ENCODE measurements at regions not wholly inside any gene's neighbourhood (a gene's known extent, or its start where the extent isn't known, plus 50 kb on each side); places are given as distances from the start of the nearest gene placed in this dataset.

DNA sequence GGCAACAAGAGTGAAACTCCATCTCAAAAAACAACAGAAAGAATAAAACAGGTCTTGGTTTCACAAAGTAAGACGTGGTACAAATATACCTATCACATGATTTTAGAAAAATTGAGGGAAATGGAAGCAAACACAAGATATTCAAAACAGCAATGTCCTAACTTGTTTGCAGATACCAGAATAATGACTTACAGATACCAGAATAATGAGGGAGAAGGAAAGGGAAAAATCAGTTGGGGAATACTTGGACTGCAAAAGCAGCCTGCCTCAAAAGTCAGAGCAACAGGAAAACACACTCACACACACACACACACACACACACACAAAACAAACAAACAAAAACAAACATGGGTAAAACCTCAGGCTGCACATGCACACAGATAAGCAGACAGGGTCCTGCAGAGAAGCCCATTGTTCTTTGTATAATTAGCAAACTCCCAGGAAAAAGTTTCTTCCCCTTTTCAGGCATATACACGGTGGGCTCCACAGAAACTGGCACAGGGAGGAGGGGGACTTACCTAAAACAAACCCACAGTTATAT is 65.7 kb upstream of the CAPRIN2 start:
- ChIA-PET CTCF (interaction anchor here (0.7 kb wide), 1 partner anchor 802 kb away, joined by 3 read pairs; no protein-coding TSS in a partner anchor), POLR2A (ENCODE audit: low non-redundant PET) (no interaction called here)
- DNase-seq (ENCODE audit: low spot score), result no peak
- no peak for TF ChIP-seq CTCF (conservative IDR thresholded peaks at IDR 0.05; ENCODE audit: low read depth)
- no peak overlapping the region for H3K27ac ChIP-seq

GRCh38 chr12:30818562-30818961 is 63.8 kb upstream of the CAPRIN2 start:
- no peak for DNase-seq (ENCODE audit: low spot score)
- no peak for TF ChIP-seq CTCF (conservative IDR thresholded peaks at IDR 0.05; ENCODE audit: low read depth)
- no peak overlapping the region for H3K27ac ChIP-seq
- POLR2A ChIA-PET (ENCODE audit: low non-redundant PET), result no interaction called here
- CTCF ChIA-PET, result interaction anchor here (0.7 kb wide), 1 partner anchor 684 kb away, joined by 5 read pairs; no protein-coding TSS in a partner anchor

- H3K27ac ChIP-seq, result no peak overlapping the region
- ChIA-PET POLR2A (ENCODE audit: low non-redundant PET) (no interaction called here), CTCF (no interaction called here)
- DNase-seq (ENCODE audit: low spot score), result no peak
- no peak for TF ChIP-seq CTCF (conservative IDR thresholded peaks at IDR 0.05; ENCODE audit: low read depth)
Observed at GRCh38 chr12:30816742-30817465, 62.2 kb upstream of the CAPRIN2 start.

GRCh38 chr12:30814295-30814655 is 59.5 kb upstream of the CAPRIN2 start:
- DNase-seq (ENCODE audit: low spot score), result no peak
- ChIA-PET POLR2A (ENCODE audit: low non-redundant PET) (no interaction called here), CTCF (no interaction called here)
- no peak for TF ChIP-seq CTCF (conservative IDR thresholded peaks at IDR 0.05; ENCODE audit: low read depth)
- H3K27ac ChIP-seq, result no peak overlapping the region

DNA sequence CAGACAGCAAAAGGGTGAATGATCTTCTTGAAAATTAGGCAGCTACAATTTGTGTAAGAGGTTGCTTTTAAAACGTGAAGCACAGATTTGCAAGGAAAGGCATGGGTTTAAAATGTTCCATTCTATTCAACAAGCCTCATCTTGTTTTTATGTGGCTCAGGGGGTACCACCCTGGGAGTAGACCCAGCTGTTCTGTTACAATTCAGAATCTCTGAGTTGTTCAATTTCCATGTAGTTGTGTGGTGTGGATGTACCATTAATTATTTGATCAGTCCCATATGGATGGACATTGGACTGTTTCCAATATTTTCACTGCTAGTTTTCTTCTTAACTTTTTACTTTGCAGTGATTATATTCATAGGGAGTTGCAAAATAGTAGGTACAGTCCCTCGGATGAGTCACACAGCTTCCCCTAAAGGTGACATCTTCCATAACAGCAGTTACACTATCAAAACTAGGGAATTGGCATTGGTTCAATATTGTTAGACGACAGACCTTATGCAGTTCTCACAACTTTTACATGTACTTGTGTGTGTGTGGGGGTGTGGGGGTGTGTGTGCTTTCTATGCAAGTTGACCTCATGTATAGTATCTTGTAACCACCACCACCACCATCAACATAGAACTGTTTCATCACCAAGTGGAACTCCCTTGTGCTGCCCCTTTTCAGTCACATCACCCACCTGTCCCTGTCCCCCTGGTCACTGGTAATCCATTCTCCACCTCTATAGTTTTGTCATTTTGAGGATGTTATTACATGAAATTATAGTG is 59.0 kb upstream of the CAPRIN2 start:
- no peak for TF ChIP-seq CTCF (conservative IDR thresholded peaks at IDR 0.05; ENCODE audit: low read depth)
- POLR2A ChIA-PET (ENCODE audit: low non-redundant PET), result no interaction called here

GRCh38 chr12:30811966-30812365 is 57.2 kb upstream of the CAPRIN2 start:
- DNase-seq (ENCODE audit: low spot score), result no peak
- no peak for TF ChIP-seq CTCF (conservative IDR thresholded peaks at IDR 0.05; ENCODE audit: low read depth)
- ChIA-PET CTCF (no interaction called here), POLR2A (ENCODE audit: low non-redundant PET) (no interaction called here)
- no peak overlapping the region for H3K27ac ChIP-seq

More for the DNA sequence above, 59.0 kb upstream of the CAPRIN2 start:
- CTCF ChIA-PET, result no interaction called here
- no peak for DNase-seq (ENCODE audit: low spot score)
- no peak overlapping the region for H3K27ac ChIP-seq

All from RWPE1 (cell line).